Ovary (tissue), 7 donors: ENCODE measurements at regions not wholly inside any gene's neighbourhood (a gene's known extent, or its start where the extent isn't known, plus 50 kb on each side); places are given as distances from the start of the nearest gene placed in this dataset.

Experiments used
- DNase-seq, 5 donors: peaks; one replicate each; pipeline ENCODE4 v3.0.0-alpha.2; 2019 to 2020
- H3K27ac ChIP-seq, 2 donors: fragments of 200-600 bp; one replicate each; pipeline versions ENCODE4 v1.5.1 to v1.8.0; 2019 to 2022
- H3K27me3 ChIP-seq: fragments of 200-600 bp; one replicate; pipeline ENCODE4 v1.8.0; 2022
- H3K36me3 ChIP-seq: fragments of 200-600 bp; sonication (generic); one replicate; pipeline ENCODE4 v1.5.1; 2019
- H3K4me1 ChIP-seq: one replicate; pipeline ENCODE4 v1.8.1; 2013; ENCODE audit warnings: mild to moderate bottlenecking, moderate library complexity; ENCODE audit not compliant: insufficient read depth
- H3K4me3 ChIP-seq: fragments of 200-600 bp; sonication (generic); one replicate; pipeline ENCODE4 v1.5.1; 2017
- H3K9me3 ChIP-seq, 2 donors: fragments of 200-600 bp in 1 of 2; sonication (generic) in 1 of 2; one replicate each; pipeline versions ENCODE4 v1.5.1 to v1.8.1; 2013 to 2019; ENCODE audit warnings: mild to moderate bottlenecking in 1 of 2, moderate library complexity in 1 of 2
- CTCF ChIP-seq, 3 donors: fragments of 450-650 bp in 2 of 3; fragments of 200-600 bp in 1 of 3; IDR thresholded peaks; one replicate each; pipeline versions ENCODE4 v1.5.1 to v1.8.0; 2016 to 2022; ENCODE audit warnings: antibody characterized with exemption in 3 of 3, mild to moderate bottlenecking in 1 of 3
- EP300 ChIP-seq: sonication (generic); formaldehyde crosslinking; IDR thresholded peaks from one replicate; pipeline ENCODE4 v1.6.1; 2017; ENCODE audit warnings: antibody characterized with exemption
- POLR2A ChIP-seq: fragments of 450-650 bp; IDR thresholded peaks from one replicate; pipeline ENCODE4 v1.6.1; 2017; ENCODE audit warnings: antibody characterized with exemption, mild to moderate bottlenecking, moderate library complexity
- WGBS, 3 donors: extraction: QIAGEN DNeasy Blood & Tissue Kit in 1 of 3; methylation state at CpG; one replicate each; pipeline versions ENCODE4 v1.1.5 to v1.1.7; 2013 to 2017; 5-methylcytosine and 5-hydroxymethylcytosine counted together
- intact Hi-C, 4 donors: fragments of 100-400 bp; cut with DNase I; formaldehyde crosslinking; loops; one replicate each; pipeline versions ENCODE4 v1.11.0 to v1.15.1; 2022 to 2023
- donor health status: DM: no; HTN: no; CAD: no; lungs with moderate emphysema.
- donor health status: DM: no; HTN: no; CAD: no.
- donor health status: Bipolar disorder and iron deficiency.
- donor health status: DM: no; HTN: no; CAD: no.
- donor health status: DM: yes; HTN: yes; CAD: no.

GRCh38 chr4:171599628-171600027 lies 213.6 kb upstream of the GALNTL6 start:
- 75 to 87% (median 78%) methylated on average over 3 of the region's 3 CpGs for WGBS, 3 donors
- Histone ChIP-seq H3K4me1 (no peaks in the 10 kb centered on the region), H3K4me3 (no peak overlapping the region), H3K36me3 (no peaks in the 10 kb centered on the region), H3K27me3 (no peaks in the 10 kb centered on the region), H3K9me3 (no peaks in the 10 kb centered on the region), H3K27ac (no peak overlapping the region)
- TF ChIP-seq POLR2A (no peak), EP300 (no peak), CTCF (IDR thresholded peaks at IDR 0.05) (no peak)
- DNase-seq = no peak
- intact Hi-C loops = no loop called here

- intact Hi-C loops = no loop called here
- WGBS, 3 donors = 79 to 86% (median 84%) methylated on average over 4 of the region's 4 CpGs
- Histone ChIP-seq H3K9me3 (no peaks in the 10 kb centered on the region), H3K27me3 (no peaks in the 10 kb centered on the region), H3K36me3 (no peaks in the 10 kb centered on the region), H3K4me1 (no peaks in the 10 kb centered on the region), H3K4me3 (no peak overlapping the region), H3K27ac (no peak overlapping the region)
- TF ChIP-seq POLR2A (no peak), EP300 (no peak), CTCF (IDR thresholded peaks at IDR 0.05) (no peak)
- no peak for DNase-seq
Observed at GRCh38 chr4:171594293-171594692, 218.9 kb upstream of the GALNTL6 start.

GRCh38 chr4:171590716-171591115 lies 222.5 kb upstream of the GALNTL6 start:
- Histone ChIP-seq H3K9me3 (no peaks in the 10 kb centered on the region), H3K36me3 (no peaks in the 10 kb centered on the region), H3K27me3 (no peaks in the 10 kb centered on the region), H3K4me3 (no peak overlapping the region), H3K27ac (no peak overlapping the region), H3K4me1 (no peaks in the 10 kb centered on the region)
- 58 to 65% (median 63%) methylated on average over 2 of the region's 2 CpGs for WGBS, 3 donors
- DNase-seq = no peak
- intact Hi-C loops = no loop called here
- TF ChIP-seq CTCF (IDR thresholded peaks at IDR 0.05) = no peak
- TF ChIP-seq EP300 = no peak
- no peak for TF ChIP-seq POLR2A

GRCh38 chr4:171588764-171589163 lies 224.4 kb upstream of the GALNTL6 start:
- WGBS, 3 donors = 55 to 71% (median 60%) methylated on average over 5 of the region's 5 CpGs
- intact Hi-C loops = no loop called here
- Histone ChIP-seq H3K9me3 (no peaks in the 10 kb centered on the region), H3K4me1 (no peaks in the 10 kb centered on the region), H3K36me3 (no peaks in the 10 kb centered on the region), H3K27ac (no peak overlapping the region), H3K4me3 (no peak overlapping the region), H3K27me3 (no peaks in the 10 kb centered on the region)
- no peak for DNase-seq
- TF ChIP-seq CTCF (IDR thresholded peaks at IDR 0.05) (no peak), EP300 (no peak), POLR2A (no peak)

- H3K9me3 ChIP-seq = no peaks in the 10 kb centered on the region
- intact Hi-C loops = no loop called here
Observed at GRCh38 chr4:171588051-171588545, 225.1 kb upstream of the GALNTL6 start.

More at GRCh38 chr4:171588051-171588545, 225.1 kb upstream of the GALNTL6 start:
- WGBS, 3 donors = 6 to 21% (median 11%) methylated on average over 3 of the region's 3 CpGs
- Histone ChIP-seq H3K4me3 (no peak overlapping the region), H3K27ac (no peak overlapping the region), H3K27me3 (no peaks in the 10 kb centered on the region), H3K36me3 (no peaks in the 10 kb centered on the region), H3K4me1 (no peaks in the 10 kb centered on the region)
- no peak for DNase-seq
- no peak for TF ChIP-seq CTCF (IDR thresholded peaks at IDR 0.05)
